ENCODE measurements at regions not wholly inside any gene's neighbourhood (a gene's known extent, or its start where the extent isn't known, plus 50 kb on each side); places are given as distances from the start of the nearest gene placed in this dataset.
"Not testable (repeated sequence)": the region's sequence is repeated elsewhere in the genome, so short reads cannot be mapped to it uniquely, and the experiment has no call there.

- no peak for TF ChIP-seq POLR2AphosphoS5 (IDR thresholded peaks at IDR 0.05)
- H3K36me3 ChIP-seq: no peaks in the 10 kb centered on the region
- WGBS, 5 donors: 24 to 31% (median 28%) methylated on average over 15 of the region's 15 CpGs
- DNase-seq: no peak
- H3K4me1 ChIP-seq: peaks cover 0 to 12% (median 5%) of the 10 kb centered on the region in 6 donors
- peaks cover 5 to 100% (median 68%) of the 10 kb centered on the region in 7 donors for H3K27me3 ChIP-seq (replicated peaks in 1 of 7)
- H3K27ac ChIP-seq: no peak overlapping the region
- H3K9me3 ChIP-seq: peaks cover 0 to 24% (median 0%) of the 10 kb centered on the region in 8 donors
- intact Hi-C loops (cut with DNase I; ENCODE audit: low total_unique reads): no loop called here
- no peak overlapping the region for H3K4me3 ChIP-seq
These were observed 68.5 kb upstream of the ZNF184 start for GRCh38 chr6:27541212-27541932.

GRCh38 chr6:27539551-27539950 is 66.6 kb upstream of the ZNF184 start:
- intact Hi-C loops (cut with DNase I; ENCODE audit: low total_unique reads): no loop called here
- peaks cover 0 to 98% (median 53%) of the 10 kb centered on the region in 7 donors for H3K27me3 ChIP-seq (replicated peaks in 1 of 7)
- no peak for DNase-seq
- peaks cover 0 to 3% (median 1%) of the 10 kb centered on the region in 6 donors for H3K4me1 ChIP-seq
- H3K36me3 ChIP-seq: no peaks in the 10 kb centered on the region
- no peak overlapping the region for H3K27ac ChIP-seq
- WGBS, 5 donors: 64 to 72% (median 71%) methylated on average over 13 of the region's 13 CpGs
- H3K4me3 ChIP-seq: no peak overlapping the region
- TF ChIP-seq, protein P1, sequence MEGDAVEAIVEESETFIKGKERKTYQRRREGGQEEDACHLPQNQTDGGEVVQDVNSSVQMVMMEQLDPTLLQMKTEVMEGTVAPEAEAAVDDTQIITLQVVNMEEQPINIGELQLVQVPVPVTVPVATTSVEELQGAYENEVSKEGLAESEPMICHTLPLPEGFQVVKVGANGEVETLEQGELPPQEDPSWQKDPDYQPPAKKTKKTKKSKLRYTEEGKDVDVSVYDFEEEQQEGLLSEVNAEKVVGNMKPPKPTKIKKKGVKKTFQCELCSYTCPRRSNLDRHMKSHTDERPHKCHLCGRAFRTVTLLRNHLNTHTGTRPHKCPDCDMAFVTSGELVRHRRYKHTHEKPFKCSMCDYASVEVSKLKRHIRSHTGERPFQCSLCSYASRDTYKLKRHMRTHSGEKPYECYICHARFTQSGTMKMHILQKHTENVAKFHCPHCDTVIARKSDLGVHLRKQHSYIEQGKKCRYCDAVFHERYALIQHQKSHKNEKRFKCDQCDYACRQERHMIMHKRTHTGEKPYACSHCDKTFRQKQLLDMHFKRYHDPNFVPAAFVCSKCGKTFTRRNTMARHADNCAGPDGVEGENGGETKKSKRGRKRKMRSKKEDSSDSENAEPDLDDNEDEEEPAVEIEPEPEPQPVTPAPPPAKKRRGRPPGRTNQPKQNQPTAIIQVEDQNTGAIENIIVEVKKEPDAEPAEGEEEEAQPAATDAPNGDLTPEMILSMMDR (IDR thresholded peaks at IDR 0.05 in 8 of 11, conservative IDR thresholded peaks at IDR 0.05 in 3 of 11): no peak
- TF ChIP-seq POLR2A (IDR thresholded peaks at IDR 0.05): no peak
- TF ChIP-seq POLR2AphosphoS5 (IDR thresholded peaks at IDR 0.05): no peak
- peaks cover 0 to 24% (median 0%) of the 10 kb centered on the region in 8 donors for H3K9me3 ChIP-seq

DNA sequence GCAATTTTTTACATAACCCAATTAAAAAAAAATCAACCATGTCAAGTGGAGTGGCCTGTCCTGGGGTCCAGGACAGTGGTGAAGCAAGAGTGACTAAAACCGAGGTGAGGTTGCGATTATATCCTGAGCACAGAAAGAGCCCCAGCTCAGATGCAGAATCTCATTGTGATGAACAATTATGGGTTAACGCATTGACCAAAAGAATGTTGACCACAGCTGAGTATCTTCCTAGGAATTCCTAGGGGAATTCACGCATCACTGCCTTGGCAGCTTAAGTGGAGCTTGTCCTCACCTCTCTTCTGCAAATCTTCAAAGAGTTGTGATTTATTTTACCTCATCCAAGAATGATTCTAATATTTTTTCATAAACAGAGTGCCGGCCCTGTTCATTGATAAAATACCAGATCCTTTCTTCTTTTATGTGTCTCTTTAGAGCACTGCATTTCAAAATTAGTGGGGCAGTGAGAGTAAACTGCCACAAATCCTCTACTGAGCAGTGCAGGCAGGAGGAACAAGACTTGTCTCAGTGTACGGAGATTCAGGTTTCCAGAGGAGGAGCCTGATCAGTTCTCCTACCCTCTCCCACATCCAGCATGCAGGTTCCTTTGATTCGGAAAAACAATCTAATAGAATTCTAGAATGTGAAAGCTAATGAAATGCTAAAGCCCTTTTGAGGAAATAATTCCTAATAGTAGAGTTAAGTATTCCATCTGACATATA is 60.1 kb upstream of the ZNF184 start:
- Histone ChIP-seq H3K27me3 (replicated peaks in 1 of 7) (peaks cover 0 to 77% (median 20%) of the 10 kb centered on the region in 7 donors), H3K36me3 (no peaks in the 10 kb centered on the region), H3K27ac (no peak overlapping the region), H3K9me3 (peaks cover 0 to 5% (median 0%) of the 10 kb centered on the region in 8 donors), H3K4me1 (no peaks in the 10 kb centered on the region), H3K4me3 (no peak overlapping the region)
- TF ChIP-seq POLR2AphosphoS5 (IDR thresholded peaks at IDR 0.05): no peak
- no peak for TF ChIP-seq POLR2A (IDR thresholded peaks at IDR 0.05)
- TF ChIP-seq, protein P1 (IDR thresholded peaks at IDR 0.05 in 8 of 11, conservative IDR thresholded peaks at IDR 0.05 in 3 of 11): no peak
- no peak for DNase-seq
- 66 to 78% (median 76%) methylated on average over 7 of the region's 7 CpGs for WGBS, 5 donors
- intact Hi-C loops (cut with DNase I; ENCODE audit: low total_unique reads): no loop called here

DNA sequence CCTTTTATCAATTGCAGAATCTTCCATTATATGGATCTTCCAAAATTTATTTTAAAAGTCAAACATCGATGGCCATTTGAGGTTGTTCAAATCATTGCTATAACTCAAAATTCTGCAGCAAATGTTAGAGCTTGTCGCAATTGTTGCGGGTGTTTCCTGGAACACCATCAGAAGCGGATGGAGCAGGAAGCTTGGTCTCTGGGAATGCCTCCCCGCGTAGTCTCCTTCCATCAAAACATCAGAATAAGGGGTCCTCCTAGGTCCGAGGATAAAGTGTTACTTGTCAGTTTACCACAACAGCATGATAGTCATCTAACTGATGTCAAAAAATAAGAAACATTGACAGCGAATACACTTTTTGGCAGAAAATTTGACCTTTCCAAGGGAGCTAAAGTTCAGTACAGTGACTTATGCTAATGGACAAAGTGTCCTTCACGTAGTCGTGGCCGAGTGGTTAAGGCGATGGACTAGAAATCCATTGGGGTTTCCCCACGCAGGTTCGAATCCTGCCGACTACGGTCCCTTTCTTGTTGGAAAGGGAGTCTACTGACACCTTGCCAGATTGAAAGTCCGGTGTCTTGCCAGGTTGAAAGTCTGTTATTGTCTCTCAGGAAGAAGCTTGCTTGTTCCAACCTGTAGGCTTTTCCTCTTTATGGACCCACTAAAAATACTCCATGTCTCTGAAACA is 59.0 kb upstream of the ZNF184 start:
- no peak overlapping the region for H3K27ac ChIP-seq
- H3K36me3 ChIP-seq: no peaks in the 10 kb centered on the region
- TF ChIP-seq, protein P1 (IDR thresholded peaks at IDR 0.05 in 8 of 11, conservative IDR thresholded peaks at IDR 0.05 in 3 of 11): no peak
- TF ChIP-seq POLR2A (IDR thresholded peaks at IDR 0.05): no peak
- TF ChIP-seq POLR2AphosphoS5 (IDR thresholded peaks at IDR 0.05): no peak
- 85 to 91% (median 88%) methylated on average over 17 of the region's 17 CpGs for WGBS, 5 donors
- no peaks in the 10 kb centered on the region for H3K4me1 ChIP-seq
- intact Hi-C loops (cut with DNase I; ENCODE audit: low total_unique reads): no loop called here
- no peak for DNase-seq
- peaks cover 0 to 5% (median 0%) of the 10 kb centered on the region in 8 donors for H3K9me3 ChIP-seq
- H3K27me3 ChIP-seq (replicated peaks in 1 of 7): peaks cover 0 to 66% (median 20%) of the 10 kb centered on the region in 7 donors
- no peak overlapping the region for H3K4me3 ChIP-seq

DNA sequence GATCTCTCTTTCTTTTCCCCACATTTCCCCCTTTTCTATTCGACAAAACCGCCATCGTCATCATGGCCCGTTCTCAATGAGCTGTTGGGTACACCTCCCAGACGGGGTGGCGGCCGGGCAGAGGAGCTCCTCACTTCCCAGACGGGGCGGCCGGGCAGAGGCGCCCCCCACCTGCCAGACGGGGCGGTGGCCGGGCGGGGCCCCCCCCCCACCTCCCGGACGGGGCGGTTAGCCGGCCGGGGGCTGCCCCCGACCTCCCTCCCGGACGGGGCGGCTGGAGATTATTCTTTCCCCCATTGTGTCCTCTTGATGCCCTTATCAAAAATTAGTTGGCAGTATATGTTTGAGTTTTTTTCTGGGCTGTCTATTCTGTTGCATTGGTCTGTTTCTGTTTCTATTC is 56.9 kb upstream of the ZNF184 start:
- H3K27ac ChIP-seq; H3K4me3 ChIP-seq; H3K4me1 ChIP-seq; H3K9me3 ChIP-seq; H3K36me3 ChIP-seq; intact Hi-C loops (cut with DNase I; ENCODE audit: low total_unique reads); DNase-seq: not testable (repeated sequence)
- WGBS, 5 donors: 86 to 93% (median 92%) methylated on average over 15 to 24 of the region's 24 CpGs
- H3K27me3 ChIP-seq (replicated peaks in 1 of 7): peaks cover 0 to 45% (median 18%) of the 10 kb centered on the region in 7 donors
